ENCODE measurements at regions not wholly inside any gene's neighbourhood (a gene's known extent, or its start where the extent isn't known, plus 50 kb on each side); places are given as distances from the start of the nearest gene placed in this dataset.

DNA sequence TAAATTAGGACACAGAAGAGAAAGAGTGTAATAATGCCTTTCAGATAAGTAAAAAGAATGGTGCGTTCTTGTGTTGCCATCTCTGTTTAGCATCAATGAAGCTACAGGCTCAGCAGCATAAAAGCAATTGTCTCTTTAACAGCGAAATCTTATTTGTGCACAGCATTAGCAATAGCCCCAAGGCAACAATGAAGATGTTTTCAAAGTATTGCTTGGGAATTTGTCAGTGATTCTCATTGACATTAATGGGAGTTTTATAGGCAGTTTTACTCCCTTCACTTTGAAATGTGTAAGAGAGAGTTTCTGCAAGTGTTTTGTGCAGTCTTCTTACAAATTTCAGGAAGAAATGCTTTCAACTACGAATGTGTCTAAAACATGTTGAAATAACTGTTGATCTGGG, 633.0 kb downstream of the TLL1 start:
- H3K36me3 Mint-ChIP-seq (ENCODE audit: low read depth) = no peaks in the 10 kb centered on the region
- DNase-seq = no peak
- POLR2A ChIA-PET = no interaction called here
- H3K27ac Mint-ChIP-seq = no peak overlapping the region
- H3K4me3 Mint-ChIP-seq = no peak overlapping the region
- H3K9me3 Mint-ChIP-seq (ENCODE audit: low read depth) = peaks cover 4% of the 10 kb centered on the region
- CTCF ChIA-PET = no interaction called here
- H3K4me1 Mint-ChIP-seq = no peaks in the 10 kb centered on the region
- intact Hi-C loops (cut with DNase I, micrococcal nuclease) = no loop called here
- no peak for ATAC-seq
- H3K27me3 Mint-ChIP-seq = no peaks in the 10 kb centered on the region

DNA sequence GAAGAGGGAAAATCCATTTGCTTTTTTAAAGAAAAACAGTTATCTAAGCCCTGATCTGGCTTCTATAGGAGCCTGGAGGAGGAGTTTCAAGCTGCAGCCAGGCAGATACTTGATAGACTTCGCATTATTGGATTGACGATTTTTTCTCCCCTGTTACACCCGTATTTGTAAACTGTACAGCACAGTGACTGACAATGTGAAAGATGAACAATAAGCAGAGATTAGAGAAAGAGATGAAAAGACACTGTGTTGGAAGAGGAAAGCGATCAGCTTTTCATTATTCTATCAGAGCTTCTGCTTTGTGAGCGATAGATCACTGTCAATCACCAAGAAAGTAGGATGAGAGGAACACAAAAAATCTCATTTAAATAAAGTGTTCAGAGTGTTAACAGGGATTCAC, 639.2 kb downstream of the TLL1 start:
- H3K27me3 Mint-ChIP-seq = no peaks in the 10 kb centered on the region
- intact Hi-C loops (cut with DNase I, micrococcal nuclease) = no loop called here
- no peak for ATAC-seq
- no peaks in the 10 kb centered on the region for H3K4me1 Mint-ChIP-seq
- no peaks in the 10 kb centered on the region for H3K36me3 Mint-ChIP-seq (ENCODE audit: low read depth)
- no peak overlapping the region for H3K27ac Mint-ChIP-seq
- DNase-seq = no peak
- no peak overlapping the region for H3K4me3 Mint-ChIP-seq
- ChIA-PET POLR2A (no interaction called here), CTCF (no interaction called here)
- peaks cover 4% of the 10 kb centered on the region for H3K9me3 Mint-ChIP-seq (ENCODE audit: low read depth)

DNA sequence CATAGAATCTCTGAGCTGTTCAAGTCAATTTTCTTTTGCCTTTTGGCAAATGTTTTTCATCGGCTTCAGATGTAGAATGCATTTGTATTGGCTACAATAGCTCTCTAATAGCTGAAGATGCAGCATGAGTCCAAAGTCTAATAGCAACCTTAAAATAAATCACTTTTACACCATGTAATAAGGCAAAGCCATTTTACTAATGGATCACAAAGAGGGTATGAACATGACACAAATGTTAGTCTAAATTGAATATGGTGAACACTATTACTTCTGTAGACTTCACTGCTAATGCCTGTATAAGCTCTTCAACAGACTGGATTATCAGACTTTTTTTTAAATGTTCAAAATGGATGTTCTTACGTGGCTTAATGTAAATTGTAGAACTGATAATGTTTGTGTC, 645.3 kb downstream of the TLL1 start:
- H3K9me3 Mint-ChIP-seq (ENCODE audit: low read depth) = peaks cover 4% of the 10 kb centered on the region
- no peak overlapping the region for H3K27ac Mint-ChIP-seq
- ChIA-PET POLR2A (no interaction called here), CTCF (no interaction called here)
- no peak for ATAC-seq
- DNase-seq = no peak
- intact Hi-C loops (cut with DNase I, micrococcal nuclease) = no loop called here
- no peak overlapping the region for H3K4me3 Mint-ChIP-seq
- H3K27me3 Mint-ChIP-seq = no peaks in the 10 kb centered on the region
- H3K36me3 Mint-ChIP-seq (ENCODE audit: low read depth) = no peaks in the 10 kb centered on the region
- H3K4me1 Mint-ChIP-seq = no peaks in the 10 kb centered on the region

DNA sequence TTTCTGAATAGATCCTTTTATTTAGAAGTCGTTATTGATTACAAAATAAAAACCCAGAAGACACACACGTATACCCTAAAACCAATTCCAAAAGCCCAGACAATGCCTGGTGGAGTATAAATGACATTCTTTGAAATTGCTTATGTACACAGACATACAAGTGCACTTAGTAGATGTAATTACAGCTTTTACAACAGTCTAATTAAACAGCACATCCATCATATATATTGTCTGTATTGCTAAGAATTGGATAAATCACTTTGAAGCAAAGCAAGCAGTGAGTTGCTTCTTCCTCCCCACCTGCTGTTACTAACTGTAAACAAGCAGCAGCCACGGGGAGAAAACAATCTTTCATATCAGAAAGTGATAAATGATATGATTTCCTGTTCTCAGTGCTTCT, 645.7 kb downstream of the TLL1 start:
- Mint-ChIP-seq H3K27ac (no peak overlapping the region), H3K4me1 (no peaks in the 10 kb centered on the region), H3K4me3 (no peak overlapping the region), H3K36me3 (ENCODE audit: low read depth) (no peaks in the 10 kb centered on the region), H3K27me3 (no peaks in the 10 kb centered on the region), H3K9me3 (ENCODE audit: low read depth) (peaks cover 4% of the 10 kb centered on the region)
- ChIA-PET POLR2A (no interaction called here), CTCF (no interaction called here)
- intact Hi-C loops (cut with DNase I, micrococcal nuclease) = no loop called here
- ATAC-seq (no peak), DNase-seq (no peak)

DNA sequence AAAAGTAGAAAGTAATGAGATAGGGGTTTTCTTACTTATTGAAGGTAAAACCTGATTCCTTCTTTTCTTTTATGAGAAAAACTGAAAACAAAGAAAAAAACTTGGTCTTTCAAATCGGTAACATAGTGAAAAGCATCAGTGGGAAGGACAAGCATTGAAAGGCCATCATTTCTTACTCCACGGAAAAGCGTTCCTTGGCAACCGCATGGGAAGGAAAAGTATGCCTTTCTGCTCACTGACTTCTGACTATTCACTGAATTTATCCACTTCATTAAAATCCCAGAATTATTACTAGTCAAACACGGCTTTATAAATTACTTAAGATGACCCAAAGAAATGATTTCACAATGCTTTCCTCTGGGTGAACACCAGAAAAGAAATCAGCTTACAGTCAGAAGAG, 646.7 kb downstream of the TLL1 start:
- DNase-seq (no peak), ATAC-seq (no peak)
- Mint-ChIP-seq H3K4me1 (no peaks in the 10 kb centered on the region), H3K9me3 (ENCODE audit: low read depth) (peaks cover 4% of the 10 kb centered on the region), H3K27ac (no peak overlapping the region), H3K36me3 (ENCODE audit: low read depth) (no peaks in the 10 kb centered on the region), H3K4me3 (no peak overlapping the region), H3K27me3 (no peaks in the 10 kb centered on the region)
- intact Hi-C loops (cut with DNase I, micrococcal nuclease) = no loop called here
- POLR2A ChIA-PET = no interaction called here
- CTCF ChIA-PET = no interaction called here

DNA sequence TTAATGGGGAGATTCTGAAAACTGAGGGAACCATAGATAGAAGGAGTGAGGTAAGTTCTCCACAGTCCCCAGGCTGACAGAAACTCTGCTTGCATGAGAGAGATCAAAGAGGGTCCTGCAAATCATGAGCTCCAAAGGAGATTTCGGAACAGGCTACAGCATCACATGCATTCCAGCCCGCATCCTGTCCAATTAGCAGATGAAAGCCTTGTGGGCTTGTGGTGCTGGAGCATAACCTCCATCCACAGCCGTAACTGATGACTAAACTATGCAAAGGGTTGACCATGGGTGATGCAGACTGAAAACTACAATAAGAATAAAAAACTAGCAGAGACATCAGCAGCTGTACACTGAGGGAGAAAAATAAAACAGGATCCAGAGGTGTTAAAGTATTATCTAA, 654.5 kb downstream of the TLL1 start:
- H3K4me1 Mint-ChIP-seq = no peaks in the 10 kb centered on the region

DNA sequence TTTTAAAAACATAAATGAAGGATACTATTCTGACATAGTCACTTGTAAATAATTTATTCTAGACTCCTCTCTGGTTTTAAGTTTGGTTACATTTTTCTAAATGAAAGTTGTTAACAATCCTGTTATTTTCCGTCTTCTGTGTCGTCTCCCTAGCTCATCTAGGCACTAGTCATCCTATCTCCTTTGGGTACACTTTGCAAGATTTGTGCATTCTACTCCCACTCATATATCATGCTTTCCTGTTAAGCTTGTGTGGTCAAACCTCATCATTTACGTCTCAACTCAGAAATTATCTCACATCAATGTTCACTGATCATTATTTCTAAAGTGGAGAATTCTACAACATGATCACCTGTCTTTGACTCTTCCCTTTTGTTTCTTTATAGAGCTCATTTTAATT, 658.7 kb downstream of the TLL1 start:
- DNase-seq = no peak
- ATAC-seq = no peak
- no peaks in the 10 kb centered on the region for H3K4me1 Mint-ChIP-seq
- ChIA-PET CTCF (no interaction called here), POLR2A (no interaction called here)
- no peaks in the 10 kb centered on the region for H3K27me3 Mint-ChIP-seq
- intact Hi-C loops (cut with DNase I, micrococcal nuclease) = no loop called here
- no peak overlapping the region for H3K4me3 Mint-ChIP-seq
- H3K27ac Mint-ChIP-seq = no peak overlapping the region
- no peaks in the 10 kb centered on the region for H3K36me3 Mint-ChIP-seq (ENCODE audit: low read depth)
- H3K9me3 Mint-ChIP-seq (ENCODE audit: low read depth) = no peaks in the 10 kb centered on the region

More for the DNA sequence above, 654.5 kb downstream of the TLL1 start:
- CTCF ChIA-PET = no interaction called here
- no peaks in the 10 kb centered on the region for H3K27me3 Mint-ChIP-seq
- no peak overlapping the region for H3K4me3 Mint-ChIP-seq
- DNase-seq (no peak), ATAC-seq (no peak)
- no peaks in the 10 kb centered on the region for H3K9me3 Mint-ChIP-seq (ENCODE audit: low read depth)
- intact Hi-C loops (cut with DNase I, micrococcal nuclease) = no loop called here
- no peaks in the 10 kb centered on the region for H3K36me3 Mint-ChIP-seq (ENCODE audit: low read depth)
- H3K27ac Mint-ChIP-seq = no peak overlapping the region
- POLR2A ChIA-PET = no interaction called here

DNA sequence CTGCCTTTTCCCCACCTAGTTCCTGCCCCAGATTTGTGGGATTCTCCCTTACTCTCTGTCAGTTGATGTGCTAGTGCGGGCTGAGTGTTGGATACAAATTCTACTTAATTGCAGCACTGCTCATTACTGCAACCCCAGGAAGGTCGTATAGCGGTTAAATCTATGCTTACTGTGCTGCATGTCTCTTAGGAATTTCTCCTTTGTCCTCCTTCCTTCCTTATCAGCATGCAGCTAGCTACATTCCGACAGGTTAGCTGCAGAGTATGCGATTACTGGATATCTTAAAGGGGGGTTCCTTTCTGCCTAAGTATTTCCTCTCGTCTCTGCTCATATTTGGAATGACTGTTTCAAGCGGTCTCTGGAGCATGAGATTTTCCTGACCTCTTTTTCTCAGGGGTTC, 662.8 kb downstream of the TLL1 start:
- H3K27me3 Mint-ChIP-seq = no peaks in the 10 kb centered on the region
- CTCF ChIA-PET = no interaction called here
- no peak overlapping the region for H3K4me3 Mint-ChIP-seq

DNA sequence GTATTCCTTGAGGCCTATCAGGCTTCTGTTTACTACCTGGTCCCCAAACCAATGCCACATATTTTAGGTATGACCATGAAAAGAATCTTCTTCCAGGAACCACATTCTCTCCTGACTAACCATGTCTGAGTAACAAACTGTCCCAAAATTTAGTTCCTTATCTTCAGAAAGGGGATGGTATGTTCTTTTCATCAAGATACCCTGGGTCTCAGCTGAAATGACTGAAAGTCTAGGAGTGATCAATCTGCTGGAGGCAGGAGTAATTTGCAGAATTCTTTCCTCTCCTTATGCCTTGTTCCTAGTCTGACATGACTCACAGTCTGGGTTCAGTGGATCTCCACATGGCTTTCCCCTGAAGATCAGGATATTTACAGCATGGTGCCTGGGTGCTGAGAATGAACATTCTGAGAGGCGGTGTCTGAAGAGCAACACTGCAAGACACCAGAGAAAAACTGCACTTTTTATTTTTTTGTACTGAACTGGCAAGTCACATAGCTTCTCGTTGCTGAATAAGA, 665.5 kb downstream of the TLL1 start:
- Mint-ChIP-seq H3K27ac (no peak overlapping the region), H3K4me3 (no peak overlapping the region), H3K36me3 (ENCODE audit: low read depth) (no peaks in the 10 kb centered on the region), H3K9me3 (ENCODE audit: low read depth) (peaks cover 3% of the 10 kb centered on the region), H3K4me1 (no peaks in the 10 kb centered on the region), H3K27me3 (no peaks in the 10 kb centered on the region)
- ATAC-seq = no peak
- CTCF ChIA-PET = no interaction called here
- DNase-seq = no peak
- POLR2A ChIA-PET = no interaction called here
- intact Hi-C loops (cut with DNase I, micrococcal nuclease) = no loop called here

More for the DNA sequence above, 662.8 kb downstream of the TLL1 start:
- no peaks in the 10 kb centered on the region for H3K4me1 Mint-ChIP-seq
- POLR2A ChIA-PET = no interaction called here
- H3K36me3 Mint-ChIP-seq (ENCODE audit: low read depth) = no peaks in the 10 kb centered on the region
- H3K27ac Mint-ChIP-seq = no peak overlapping the region
- intact Hi-C loops (cut with DNase I, micrococcal nuclease) = no loop called here
- DNase-seq = no peak
- peaks cover 3% of the 10 kb centered on the region for H3K9me3 Mint-ChIP-seq (ENCODE audit: low read depth)
- no peak for ATAC-seq

DNA sequence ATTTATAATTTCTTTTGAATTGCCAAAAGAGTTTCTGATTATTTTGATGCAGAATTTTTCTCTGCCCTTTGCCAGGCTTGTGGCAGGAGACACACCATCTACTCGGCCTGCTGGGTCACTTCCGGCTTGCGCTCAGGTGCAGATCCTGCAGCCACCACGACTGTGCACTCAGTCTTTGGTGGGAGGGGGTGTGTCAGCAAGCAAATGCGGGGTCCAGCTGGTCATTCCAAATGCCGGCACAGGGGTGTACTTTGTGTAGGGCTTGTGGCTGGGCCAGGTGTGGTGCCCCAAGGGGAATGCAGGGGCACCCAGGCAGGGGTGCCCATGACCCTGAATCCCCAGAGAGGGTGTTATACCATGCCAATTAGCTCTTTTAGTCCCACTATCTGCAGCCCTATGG, 673.0 kb downstream of the TLL1 start:
- DNase-seq = no peak
- no peaks in the 10 kb centered on the region for H3K4me1 Mint-ChIP-seq
- no peak for ATAC-seq
- intact Hi-C loops (cut with DNase I, micrococcal nuclease) = no loop called here
- H3K4me3 Mint-ChIP-seq = no peak overlapping the region
- H3K9me3 Mint-ChIP-seq (ENCODE audit: low read depth) = peaks cover 3% of the 10 kb centered on the region
- no peaks in the 10 kb centered on the region for H3K27me3 Mint-ChIP-seq
- CTCF ChIA-PET = interaction anchor here (0.6 kb wide), 1 partner anchor 20 kb away, joined by 4 read pairs; no protein-coding TSS in a partner anchor
- POLR2A ChIA-PET = no interaction called here
- H3K27ac Mint-ChIP-seq = no peak overlapping the region
- H3K36me3 Mint-ChIP-seq (ENCODE audit: low read depth) = no peaks in the 10 kb centered on the region

DNA sequence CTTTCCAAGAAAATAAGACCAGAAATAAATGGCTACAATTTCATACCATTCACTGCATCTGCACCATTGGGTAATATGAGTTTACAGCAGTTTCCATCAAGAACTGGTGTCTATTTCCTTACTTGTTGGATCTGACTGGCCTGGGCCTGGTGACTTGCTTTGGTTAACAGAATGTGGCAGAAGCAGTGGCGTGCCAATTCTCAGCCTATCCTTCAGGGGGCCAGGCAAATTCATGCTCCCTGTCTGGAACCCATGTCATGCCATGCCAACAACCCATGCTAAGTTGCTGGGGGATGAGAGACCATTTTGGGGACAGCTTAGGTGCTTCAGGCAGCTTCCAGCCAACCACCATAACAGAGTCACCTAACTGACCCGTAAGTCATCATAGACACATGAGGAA, 656.7 kb downstream of the SPOCK3 start:
- Mint-ChIP-seq H3K4me3 (no peak overlapping the region), H3K36me3 (ENCODE audit: low read depth) (no peaks in the 10 kb centered on the region), H3K27me3 (no peaks in the 10 kb centered on the region), H3K4me1 (no peaks in the 10 kb centered on the region), H3K9me3 (ENCODE audit: low read depth) (no peaks in the 10 kb centered on the region), H3K27ac (no peak overlapping the region)
- intact Hi-C loops (cut with DNase I, micrococcal nuclease) = no loop called here
- ChIA-PET POLR2A (no interaction called here), CTCF (no interaction called here)
- DNase-seq (no peak), ATAC-seq (no peak)

DNA sequence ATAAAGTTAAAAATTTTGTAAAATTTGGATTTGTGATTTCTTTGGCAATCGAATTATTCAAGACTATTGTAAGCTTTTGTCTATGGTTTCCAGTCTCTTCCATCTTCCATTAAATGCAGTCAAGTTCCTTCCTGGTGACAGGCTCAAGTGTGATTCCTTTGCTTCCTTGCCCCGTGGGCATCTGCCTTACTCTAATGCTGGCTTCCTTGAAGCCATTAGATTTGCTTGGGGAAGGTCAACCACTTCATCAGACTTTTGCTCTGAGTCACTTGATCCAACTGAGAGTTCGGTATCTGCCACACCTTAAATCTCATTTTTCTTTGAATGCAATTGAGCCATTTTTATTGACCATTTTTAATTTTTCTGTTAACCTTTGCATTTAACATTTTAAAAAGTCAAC, 648.8 kb downstream of the SPOCK3 start:
- no peak overlapping the region for H3K27ac Mint-ChIP-seq
- no peaks in the 10 kb centered on the region for H3K36me3 Mint-ChIP-seq (ENCODE audit: low read depth)
- H3K27me3 Mint-ChIP-seq = no peaks in the 10 kb centered on the region
- no peak overlapping the region for H3K4me3 Mint-ChIP-seq
- peaks cover 4% of the 10 kb centered on the region for H3K9me3 Mint-ChIP-seq (ENCODE audit: low read depth)
- intact Hi-C loops (cut with DNase I, micrococcal nuclease) = no loop called here
- DNase-seq = no peak
- CTCF ChIA-PET = no interaction called here
- H3K4me1 Mint-ChIP-seq = no peaks in the 10 kb centered on the region
- POLR2A ChIA-PET = no interaction called here
- no peak for ATAC-seq

DNA sequence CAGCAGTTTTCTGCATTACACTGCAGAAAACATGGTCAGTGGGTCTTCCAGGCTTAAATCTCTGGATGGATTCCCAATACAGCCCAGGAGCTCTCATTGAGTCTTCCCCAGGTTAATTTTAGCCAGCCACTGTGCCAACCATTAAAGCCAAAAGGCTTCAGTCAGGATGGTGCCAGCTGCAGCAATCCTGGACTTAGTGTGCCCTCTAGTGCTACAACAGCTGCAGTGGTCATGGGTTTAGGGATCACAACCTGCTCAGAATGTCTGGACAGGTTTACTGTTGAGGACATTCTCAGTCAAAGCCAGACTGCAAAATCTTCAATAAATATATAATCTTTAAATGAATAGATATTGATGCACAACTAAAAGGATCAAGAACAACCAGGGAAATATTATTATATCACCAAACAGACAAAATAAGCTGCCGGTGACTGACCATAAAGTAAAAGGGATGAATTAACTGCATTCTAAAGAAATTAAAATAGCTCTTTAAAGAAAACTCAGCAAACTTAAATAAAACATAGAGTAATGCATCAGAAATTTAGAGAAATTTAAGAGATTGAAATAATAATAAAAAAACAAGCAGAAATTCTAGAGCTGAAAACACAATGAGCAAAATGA, 639.9 kb downstream of the SPOCK3 start:
- Mint-ChIP-seq H3K4me3 (no peak overlapping the region), H3K36me3 (ENCODE audit: low read depth) (no peaks in the 10 kb centered on the region), H3K27me3 (no peaks in the 10 kb centered on the region), H3K4me1 (no peaks in the 10 kb centered on the region), H3K27ac (no peak overlapping the region), H3K9me3 (ENCODE audit: low read depth) (no peaks in the 10 kb centered on the region)
- ChIA-PET CTCF (interaction anchor here (1.1 kb wide), 1 partner anchor 429 kb away, joined by 4 read pairs; no protein-coding TSS in a partner anchor), POLR2A (interaction anchor here (0.6 kb wide), 1 partner anchor 1401 kb away, joined by 4 read pairs; no protein-coding TSS in a partner anchor)
- ATAC-seq (no peak), DNase-seq (peak; percentile 7)
- intact Hi-C loops (cut with DNase I, micrococcal nuclease) = loop anchor here in 1 of 2 experiments (2.0 to 10.0 kb wide), 3 partner anchors 430 to 1100 kb away; no protein-coding TSS in a partner anchor

Measured in activated CD4-positive, alpha-beta T cell treated with anti-CD3 and anti-CD28 coated beads for 36 hours (primary cell).